HG02884 (cell line): ENCODE measurements at regions not wholly inside any gene's neighbourhood (a gene's known extent, or its start where the extent isn't known, plus 50 kb on each side); places are given as distances from the start of the nearest gene placed in this dataset.

Source experiments
- ATAC-seq: cut with Tn5 transposase; IDR thresholded peaks from one replicate; pipeline ENCODE4 v1.9.1; 2021; ENCODE audit warnings: mild to moderate bottlenecking, moderate library complexity; ENCODE audit not compliant: unreplicated experiment

GRCh38 chr18:43635397-43635796 is 358.1 kb upstream of the SYT4 start:
- ATAC-seq: no peak

- no peak for ATAC-seq
Observed at GRCh38 chr18:43642727-43643330, 365.5 kb upstream of the SYT4 start.

GRCh38 chr18:43648002-43648401 is 370.7 kb upstream of the SYT4 start:
- no peak for ATAC-seq

GRCh38 chr18:43649649-43650357 is 372.5 kb upstream of the SYT4 start:
- ATAC-seq: no peak

GRCh38 chr18:43650426-43650825 is 373.1 kb upstream of the SYT4 start:
- ATAC-seq: no peak

GRCh38 chr18:43651057-43651456 is 373.8 kb upstream of the SYT4 start:
- ATAC-seq: no peak

- no peak for ATAC-seq
Observed at GRCh38 chr18:43656547-43656946, 379.3 kb upstream of the SYT4 start.

- peak; percentile 74 for ATAC-seq
Observed at GRCh38 chr18:43661570-43661969, 384.3 kb upstream of the SYT4 start.

GRCh38 chr18:43662657-43663056 is 385.4 kb upstream of the SYT4 start:
- ATAC-seq: no peak

GRCh38 chr18:43663159-43663558 is 385.9 kb upstream of the SYT4 start:
- no peak for ATAC-seq

- ATAC-seq: no peak
Observed at GRCh38 chr18:43664487-43665008, 387.3 kb upstream of the SYT4 start.

- no peak for ATAC-seq
Observed at GRCh38 chr18:43665105-43665788, 388.0 kb upstream of the SYT4 start.

GRCh38 chr18:43668866-43669265 is 391.6 kb upstream of the SYT4 start:
- no peak for ATAC-seq

GRCh38 chr18:43671431-43671830 is 394.1 kb upstream of the SYT4 start:
- no peak for ATAC-seq

GRCh38 chr18:43680096-43680495 is 402.8 kb upstream of the SYT4 start:
- ATAC-seq: no peak

GRCh38 chr18:43681661-43682060 is 404.4 kb upstream of the SYT4 start:
- no peak for ATAC-seq

GRCh38 chr18:43682196-43682595 is 404.9 kb upstream of the SYT4 start:
- ATAC-seq: no peak

- no peak for ATAC-seq
Observed at GRCh38 chr18:43686709-43687108, 409.4 kb upstream of the SYT4 start.

- ATAC-seq: no peak
Observed at GRCh38 chr18:43692099-43692690, 414.9 kb upstream of the SYT4 start.

- no peak for ATAC-seq
Observed at GRCh38 chr18:43702399-43702798, 425.1 kb upstream of the SYT4 start.

- no peak for ATAC-seq
Observed at GRCh38 chr18:43703050-43703449, 425.8 kb upstream of the SYT4 start.

GRCh38 chr18:43705850-43706249 is 428.6 kb upstream of the SYT4 start:
- ATAC-seq: no peak
